ENCODE measurements at regions not wholly inside any gene's neighbourhood (a gene's known extent, or its start where the extent isn't known, plus 50 kb on each side); places are given as distances from the start of the nearest gene placed in this dataset.

GRCh38 chr9:71308454-71308853 lies 187.0 kb upstream of the TRPM3 start:
- TF ChIP-seq ATF2 (IDR thresholded peaks at IDR 0.05; ENCODE audit: low read length): no peak
- no peak for TF ChIP-seq BACH1 (IDR thresholded peaks at IDR 0.05; ENCODE audit: low read length)
- TF ChIP-seq RXRA (IDR thresholded peaks at IDR 0.05; ENCODE audit: insufficient read depth, low read depth, low read length): no peak
- no peak for TF ChIP-seq RBBP5 (IDR thresholded peaks at IDR 0.05; ENCODE audit: borderline replicate concordance, low read depth, low read length)
- TF ChIP-seq CEBPB (IDR thresholded peaks at IDR 0.05; ENCODE audit: low read depth, low read length): no peak
- no peaks in the 10 kb centered on the region for H3K36me3 ChIP-seq (ENCODE audit: control insufficient read depth in 2 of 4, insufficient read depth in 4 of 4, low read length in 3 of 4)
- H3K56ac ChIP-seq (replicated peaks; ENCODE audit: insufficient read length, low read depth, low read length): no peak overlapping the region
- no peaks in the 10 kb centered on the region for H3K9me3 ChIP-seq (ENCODE audit: insufficient read depth in 2 of 2, low read depth in 1 of 2, low read length in 1 of 2)
- H3K4ac ChIP-seq (replicated peaks; ENCODE audit: insufficient read length, low read depth, low read length): no peak overlapping the region
- H3K79me1 ChIP-seq (ENCODE audit: low read depth, low read length): no peaks in the 10 kb centered on the region
- CTCF ChIA-PET (ENCODE audit: partially characterized antibody): no interaction called here
- no peak for FAIRE-seq
- POLR2A ChIA-PET (ENCODE audit: partially characterized antibody): no interaction called here
- no peaks in the 10 kb centered on the region for H4K20me1 ChIP-seq (replicated peaks in 1 of 2; ENCODE audit: control insufficient read depth in 1 of 2, insufficient read depth in 2 of 2, low read length in 2 of 2)
- H3K18ac ChIP-seq (ENCODE audit: extremely low read depth, low read length): no peak overlapping the region
- no peak overlapping the region for H3K9ac ChIP-seq (replicated peaks in 1 of 4; ENCODE audit: extremely low read depth in 1 of 4, low read depth in 3 of 4, low read length in 3 of 4)
- H3K4me1 ChIP-seq (replicated peaks in 1 of 4; ENCODE audit: control insufficient read depth in 3 of 4, insufficient read depth in 4 of 4, low read length in 3 of 4): no peaks in the 10 kb centered on the region
- no peaks in the 10 kb centered on the region for H3K79me2 ChIP-seq (ENCODE audit: control insufficient read depth in 1 of 2, insufficient read depth in 2 of 2, low read length in 2 of 2)
- H4K91ac ChIP-seq (replicated peaks; ENCODE audit: insufficient read length, low read length): no peak overlapping the region
- H3K23ac ChIP-seq (ENCODE audit: insufficient read length): no peak overlapping the region
- no peaks in the 10 kb centered on the region for H3K27me3 ChIP-seq (replicated peaks in 1 of 4; ENCODE audit: control insufficient read depth in 3 of 4, extremely low read depth in 1 of 4, insufficient read depth in 3 of 4, low read length in 3 of 4)
- H2BK20ac ChIP-seq (ENCODE audit: low read length): no peak overlapping the region
- no peak overlapping the region for H2BK12ac ChIP-seq (ENCODE audit: low read depth, low read length)
- no peak overlapping the region for H3K14ac ChIP-seq (ENCODE audit: insufficient read length)
- H4K5ac ChIP-seq (ENCODE audit: insufficient read length, low read depth, low read length): no peak overlapping the region
- no peak overlapping the region for H2BK15ac ChIP-seq (ENCODE audit: low read length)
- H3K23me2 ChIP-seq (ENCODE audit: low read depth, low read length): no peaks in the 10 kb centered on the region
- H4K8ac ChIP-seq (ENCODE audit: extremely low read depth, insufficient read depth, low read length): no peak overlapping the region
- no peak overlapping the region for H3K4me3 ChIP-seq (ENCODE audit: extremely low read depth in 1 of 4, insufficient read depth in 2 of 4, low read depth in 3 of 4, low read length in 4 of 4)
- H2BK120ac ChIP-seq (replicated peaks; ENCODE audit: low read depth, low read length): no peak overlapping the region
- H2BK5ac ChIP-seq (ENCODE audit: low read depth, low read length): no peak overlapping the region
- no peak for DNase-seq (ENCODE audit: low read depth in 1 of 2, low spot score in 2 of 2)
- WGBS, 2 experiments (ENCODE audit: extremely low coverage in 1 of 2, insufficient coverage in 1 of 2, insufficient read length in 1 of 2, insufficient replicate concordance in 2 of 2, low coverage in 1 of 2, low lambda C conversion rate in 2 of 2, missing lambda C conversion rate in 1 of 2): 86% methylated on average over 1 of the region's 1 CpG; no CpG with 5 or more reads in 1 of the 2 experiments
- no peak overlapping the region for H3K4me2 ChIP-seq (ENCODE audit: insufficient read depth in 1 of 2, low read depth in 2 of 2, low read length in 2 of 2)
- no peak overlapping the region for H2AFZ ChIP-seq (ENCODE audit: low read length)
- no peak overlapping the region for H3K27ac ChIP-seq (ENCODE audit: low read depth, low read length)
- H2AK5ac ChIP-seq (ENCODE audit: low read depth, low read length): no peak overlapping the region
